Mesenchymal stem cell (in vitro differentiated cells and primary cell): ENCODE measurements at regions not wholly inside any gene's neighbourhood (a gene's known extent, or its start where the extent isn't known, plus 50 kb on each side); places are given as distances from the start of the nearest gene placed in this dataset.

ENCODE experiments used
- DNase-seq: peaks from one replicate; pipeline ENCODE4 v3.0.0-alpha.2; 2013
- H2AFZ ChIP-seq: one replicate; pipeline ENCODE4 v1.6.1; 2013; ENCODE audit warnings: low read depth, mild to moderate bottlenecking, control low read depth, inconsistent platforms, low read length, moderate library complexity
- H2AK5ac ChIP-seq: 2 replicates; pipeline ENCODE4 v1.6.1; 2013; ENCODE audit warnings: low read length, moderate library complexity, mild to moderate bottlenecking, inconsistent platforms; ENCODE audit not compliant: severe bottlenecking
- H2BK120ac ChIP-seq: one replicate; pipeline ENCODE4 v1.6.1; 2013; ENCODE audit warnings: low read depth, mild to moderate bottlenecking, inconsistent platforms, low read length, moderate library complexity
- H2BK12ac ChIP-seq, 2 experiments: one replicate each; pipeline ENCODE4 v1.6.1; 2013; ENCODE audit warnings: inconsistent platforms in 2 of 2, low read length in 2 of 2, mild to moderate bottlenecking in 2 of 2, moderate library complexity in 2 of 2, control low read depth in 1 of 2
- H2BK15ac ChIP-seq: one replicate; pipeline ENCODE4 v1.6.1; 2013; ENCODE audit warnings: mild to moderate bottlenecking, low read depth, inconsistent platforms; ENCODE audit not compliant: poor library complexity, severe bottlenecking
- H2BK5ac ChIP-seq: 2 replicates; pipeline ENCODE4 v1.6.1; 2013; ENCODE audit warnings: low read depth, mild to moderate bottlenecking, low read length, control low read depth, inconsistent platforms; ENCODE audit not compliant: poor library complexity, severe bottlenecking
- H3K14ac ChIP-seq, 2 experiments: one replicate each; pipeline ENCODE4 v1.6.1; 2013; ENCODE audit warnings: inconsistent platforms in 2 of 2, low read length in 2 of 2, control low read depth in 1 of 2, mild to moderate bottlenecking in 1 of 2, moderate library complexity in 1 of 2
- H3K18ac ChIP-seq, 2 experiments: one replicate each; pipeline ENCODE4 v1.6.1; 2013; ENCODE audit warnings: inconsistent platforms in 2 of 2, low read length in 2 of 2, control low read depth in 1 of 2, low read depth in 1 of 2, mild to moderate bottlenecking in 1 of 2
- H3K23ac ChIP-seq, 2 experiments: one replicate each; pipeline ENCODE4 v1.6.1; 2013; ENCODE audit warnings: inconsistent platforms in 2 of 2, low read length in 2 of 2, mild to moderate bottlenecking in 2 of 2, moderate library complexity in 2 of 2, control low read depth in 1 of 2
- H3K27ac ChIP-seq: 2 replicates; pipeline ENCODE4 v1.5.1; 2013; ENCODE audit warnings: mild to moderate bottlenecking, moderate library complexity, low read length, control low read depth, inconsistent platforms; ENCODE audit not compliant: poor library complexity, severe bottlenecking
- H3K27me3 ChIP-seq, 2 experiments: 2 replicates each; pipeline versions ENCODE4 v1.6.1 to v1.7.0; 2013; ENCODE audit warnings: low read length in 2 of 2, mild to moderate bottlenecking in 2 of 2, moderate library complexity in 2 of 2, control low read depth in 1 of 2, inconsistent platforms in 1 of 2; ENCODE audit not compliant: control insufficient read depth in 1 of 2, insufficient read depth in 1 of 2
- H3K36me3 ChIP-seq, 2 experiments: 2 replicates each; pipeline versions ENCODE4 v1.6.1 to v1.7.0; 2013; ENCODE audit warnings: low read length in 2 of 2, control low read depth in 1 of 2, inconsistent platforms in 1 of 2, low read depth in 1 of 2, mild to moderate bottlenecking in 1 of 2; ENCODE audit not compliant: insufficient read depth in 2 of 2, control insufficient read depth in 1 of 2
- H3K4ac ChIP-seq, 2 experiments: one replicate each; pipeline ENCODE4 v1.6.1; 2013; ENCODE audit warnings: inconsistent platforms in 2 of 2, low read length in 2 of 2, mild to moderate bottlenecking in 2 of 2, moderate library complexity in 2 of 2, control low read depth in 1 of 2, low read depth in 1 of 2
- H3K4me1 ChIP-seq: 2 replicates; pipeline ENCODE4 v1.6.1; 2013; ENCODE audit warnings: low read depth, low read length, control low read depth; ENCODE audit not compliant: control insufficient read depth, insufficient read depth
- H3K4me2 ChIP-seq: 2 replicates; pipeline ENCODE4 v1.6.1; 2013; ENCODE audit warnings: low read length, mild to moderate bottlenecking, inconsistent platforms; ENCODE audit not compliant: poor library complexity, severe bottlenecking
- H3K4me3 ChIP-seq, 2 experiments: 2 replicates each; pipeline versions ENCODE4 v1.5.1 to v1.7.0; 2013; ENCODE audit warnings: low read length in 2 of 2, mild to moderate bottlenecking in 2 of 2, control low read depth in 1 of 2, low read depth in 1 of 2; ENCODE audit not compliant: insufficient read depth in 1 of 2
- H3K79me1 ChIP-seq: replicated peaks from 2 replicates; pipeline ENCODE4 v1.6.1; 2013; ENCODE audit warnings: mild to moderate bottlenecking, control low read depth, low read length, inconsistent platforms; ENCODE audit not compliant: poor library complexity, severe bottlenecking
- H3K9ac ChIP-seq: 2 replicates; pipeline ENCODE4 v1.7.0; 2013; ENCODE audit warnings: mild to moderate bottlenecking, low read length, moderate library complexity
- H3K9me3 ChIP-seq: 2 replicates; pipeline ENCODE4 v1.7.0; 2013; ENCODE audit warnings: mild to moderate bottlenecking, low read length; ENCODE audit not compliant: control insufficient read depth
- H4K8ac ChIP-seq: one replicate; pipeline ENCODE4 v1.6.1; 2013; ENCODE audit warnings: inconsistent platforms, mild to moderate bottlenecking, low read length, moderate library complexity
- H4K91ac ChIP-seq: one replicate; pipeline ENCODE4 v1.6.1; 2013; ENCODE audit warnings: mild to moderate bottlenecking, low read length, inconsistent platforms
- WGBS: methylation state at CpG from one replicate; pipeline ENCODE4 v1.1.7; 2013; ENCODE audit warnings: mixed read lengths; 5-methylcytosine and 5-hydroxymethylcytosine counted together

DNA sequence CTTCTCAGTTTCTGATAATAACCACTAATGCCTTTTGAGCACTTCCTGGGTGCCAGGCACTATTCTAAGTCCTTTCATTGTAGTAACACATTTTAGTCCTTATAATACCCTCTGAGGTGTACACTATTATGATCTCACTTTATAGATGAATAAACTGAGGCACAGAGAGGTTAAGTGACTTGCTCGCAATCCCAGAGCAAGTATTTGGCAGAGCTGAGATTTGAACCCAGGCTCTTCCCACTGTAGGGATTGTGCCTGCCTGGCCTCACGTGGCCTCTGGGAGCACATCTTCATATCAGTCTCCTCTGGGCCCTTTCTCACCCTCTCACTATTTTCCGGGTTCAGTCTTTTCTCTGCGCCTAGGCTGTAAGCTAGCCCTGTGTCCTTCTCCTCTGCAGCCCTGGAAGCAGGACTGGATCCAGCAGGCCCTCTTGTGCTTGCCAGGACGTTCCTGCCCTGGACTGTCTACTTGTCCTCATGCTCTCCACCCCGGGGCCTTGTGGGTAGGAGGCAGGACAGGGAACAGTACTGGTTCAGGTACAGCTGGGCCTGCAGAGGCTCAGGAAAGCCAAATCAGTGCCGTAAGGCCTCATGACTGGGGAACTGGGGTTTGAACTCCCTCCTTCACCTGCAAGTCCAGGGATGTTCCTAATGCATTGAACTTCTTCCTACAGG is 139.6 kb downstream of the VEGFA start:
- H3K36me3 ChIP-seq = no peaks in the 10 kb centered on the region
- H2BK15ac ChIP-seq = no peak overlapping the region
- H3K27ac ChIP-seq = no peak overlapping the region
- H2AK5ac ChIP-seq = no peak overlapping the region
- peak overlapping the region; percentile 15 for H4K91ac ChIP-seq
- H2BK120ac ChIP-seq = no peak overlapping the region
- H3K79me1 ChIP-seq = no peaks in the 10 kb centered on the region
- peak overlapping the region; percentile 76 for H4K8ac ChIP-seq
- H3K4me2 ChIP-seq = no peak overlapping the region
- H3K27me3 ChIP-seq = peaks cover 0 to 9% of the 10 kb centered on the region in 2 experiments
- no peak overlapping the region for H3K18ac ChIP-seq
- H3K9ac ChIP-seq = no peak overlapping the region
- no peak overlapping the region for H2BK5ac ChIP-seq
- peaks cover 29% of the 10 kb centered on the region for H3K4me1 ChIP-seq
- peak overlapping the region in 1 of 2 experiments; percentile 84 for H3K4ac ChIP-seq
- H3K23ac ChIP-seq = no peak overlapping the region
- H2BK12ac ChIP-seq = peak overlapping the region in 1 of 2 experiments; percentile 75
- H2AFZ ChIP-seq = no peak overlapping the region
- 90% methylated on average over 7 of the region's 7 CpGs for WGBS
- DNase-seq = no peak
- H3K4me3 ChIP-seq = no peak overlapping the region
- no peaks in the 10 kb centered on the region for H3K9me3 ChIP-seq
- H3K14ac ChIP-seq = peak overlapping the region in 1 of 2 experiments; percentile 44

DNA sequence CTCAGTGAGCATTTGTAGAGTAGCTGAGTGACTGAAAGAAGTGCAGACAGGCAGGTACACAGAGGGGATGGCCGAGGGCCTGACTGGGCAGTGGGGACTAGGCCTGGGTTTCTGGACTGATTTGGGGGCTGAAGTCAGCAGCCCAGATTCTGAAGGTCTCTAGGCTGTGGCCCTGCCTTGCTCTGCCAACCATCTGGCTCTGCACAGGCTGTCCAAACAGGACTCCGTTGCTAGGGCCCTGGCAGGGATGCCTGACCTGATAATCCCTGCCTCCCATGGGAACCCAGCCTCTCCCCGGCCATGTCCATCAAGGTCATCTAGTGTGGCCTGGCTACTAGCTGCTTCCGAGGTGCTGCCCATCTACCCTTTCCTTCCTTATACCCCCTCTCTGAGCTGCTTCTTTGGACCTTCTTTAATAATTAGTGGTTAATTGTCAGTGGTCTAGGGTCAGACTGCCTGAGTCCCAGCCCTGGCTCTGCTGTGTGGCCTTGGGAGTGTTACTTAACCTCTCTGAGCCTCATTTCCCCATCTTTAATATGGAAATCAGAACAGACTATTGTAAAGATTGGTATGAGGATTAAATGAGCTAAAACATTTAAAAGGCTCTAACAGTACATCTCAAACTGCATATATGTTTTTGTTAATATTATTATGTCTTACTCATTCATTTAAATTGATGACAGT is 137.9 kb downstream of the VEGFA start:
- H2BK15ac ChIP-seq = no peak overlapping the region

DNA sequence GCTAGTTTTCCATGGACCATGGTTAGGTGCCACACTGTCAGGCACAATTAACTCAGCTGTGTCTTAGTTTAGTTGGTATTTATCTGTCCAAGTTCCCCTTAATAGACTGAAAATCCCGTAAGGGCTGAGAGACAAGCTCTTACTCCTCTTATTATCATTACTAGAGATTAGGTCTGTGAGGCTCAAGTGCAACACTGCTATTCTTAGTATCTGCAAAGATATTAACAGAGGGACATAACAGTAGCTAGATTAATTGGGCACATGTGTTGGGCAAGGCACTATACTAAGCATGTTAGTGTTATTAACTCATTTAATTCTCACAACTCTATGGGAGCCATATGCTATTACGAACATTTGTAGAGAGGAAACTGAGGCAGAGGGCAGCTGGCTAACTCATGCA is 137.3 kb downstream of the VEGFA start:
- H2BK12ac ChIP-seq = no peak overlapping the region

More for the DNA sequence above, 137.9 kb downstream of the VEGFA start:
- H2AK5ac ChIP-seq = no peak overlapping the region
- DNase-seq = no peak
- WGBS = 86% methylated on average over 3 of the region's 4 CpGs
- H3K27ac ChIP-seq = no peak overlapping the region
- no peak overlapping the region for H3K4me3 ChIP-seq
- H3K4me1 ChIP-seq = peaks cover 14% of the 10 kb centered on the region
- peak overlapping the region; percentile 55 for H4K8ac ChIP-seq
- no peak overlapping the region for H3K14ac ChIP-seq
- no peak overlapping the region for H3K4me2 ChIP-seq
- no peak overlapping the region for H2BK5ac ChIP-seq
- no peak overlapping the region for H2AFZ ChIP-seq
- peak overlapping the region in 1 of 2 experiments; percentile 15 for H2BK12ac ChIP-seq
- no peak overlapping the region for H3K4ac ChIP-seq
- H3K18ac ChIP-seq = no peak overlapping the region
- H2BK120ac ChIP-seq = no peak overlapping the region
- no peaks in the 10 kb centered on the region for H3K9me3 ChIP-seq
- no peak overlapping the region for H3K9ac ChIP-seq
- H4K91ac ChIP-seq = no peak overlapping the region
- no peaks in the 10 kb centered on the region for H3K36me3 ChIP-seq
- no peak overlapping the region for H3K23ac ChIP-seq
- H3K79me1 ChIP-seq = no peaks in the 10 kb centered on the region
- peaks cover 0 to 9% of the 10 kb centered on the region in 2 experiments for H3K27me3 ChIP-seq

DNA sequence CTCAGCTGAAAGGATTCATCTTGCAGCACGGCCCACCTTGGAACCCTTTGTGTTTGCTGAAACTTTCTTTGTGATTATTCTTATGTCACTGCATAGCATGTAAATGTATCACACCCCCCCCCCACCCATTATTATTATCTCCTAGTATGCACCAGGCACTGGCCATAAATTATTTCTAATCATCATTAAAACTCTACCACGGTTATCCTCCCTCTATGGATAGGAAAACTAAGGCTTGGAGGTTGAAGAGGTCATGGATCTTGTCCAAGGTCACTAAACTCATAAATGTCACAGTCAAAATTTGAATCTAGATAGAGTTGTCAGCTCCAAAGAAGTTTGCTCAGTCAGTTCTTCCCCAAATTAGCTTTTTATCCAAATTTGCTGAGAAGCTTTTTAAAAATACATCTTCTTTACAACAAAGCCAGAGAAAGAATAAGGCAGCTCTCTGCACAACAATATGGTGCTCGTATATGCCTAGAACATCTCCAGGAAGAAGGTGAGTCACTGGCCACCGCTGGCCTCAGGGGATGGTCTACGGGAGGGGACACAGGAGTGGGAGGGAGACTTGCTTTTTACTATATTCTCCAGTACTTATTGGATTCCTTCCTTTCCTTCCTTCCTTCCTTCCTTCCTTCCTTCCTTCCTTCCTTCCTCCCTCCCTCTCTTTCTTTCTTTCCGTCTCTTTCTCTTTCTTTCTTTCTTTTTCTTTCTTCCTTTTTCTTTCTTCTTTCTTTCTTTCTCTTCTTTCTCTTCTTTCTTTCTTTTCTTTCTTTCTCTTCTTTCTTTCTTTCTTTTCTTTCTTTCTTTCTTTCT is 134.5 kb downstream of the VEGFA start:
- 83% methylated on average over 4 of the region's 6 CpGs for WGBS
- H3K9me3 ChIP-seq = no peaks in the 10 kb centered on the region
- H3K36me3 ChIP-seq = no peaks in the 10 kb centered on the region
- no peak overlapping the region for H3K27ac ChIP-seq
- H2AFZ ChIP-seq = no peak overlapping the region
- no peak overlapping the region for H3K9ac ChIP-seq
- DNase-seq = no peak
- no peak overlapping the region for H4K8ac ChIP-seq
- H3K4me1 ChIP-seq = peaks cover 1% of the 10 kb centered on the region
- no peak overlapping the region for H3K14ac ChIP-seq
- no peaks in the 10 kb centered on the region for H3K79me1 ChIP-seq
- H2BK5ac ChIP-seq = no peak overlapping the region
- peaks cover 0 to 9% of the 10 kb centered on the region in 2 experiments for H3K27me3 ChIP-seq
- H2BK15ac ChIP-seq = no peak overlapping the region
- no peak overlapping the region for H3K4me2 ChIP-seq
- no peak overlapping the region for H3K18ac ChIP-seq
- no peak overlapping the region for H3K23ac ChIP-seq
- H3K4ac ChIP-seq = no peak overlapping the region
- no peak overlapping the region for H2AK5ac ChIP-seq
- H4K91ac ChIP-seq = no peak overlapping the region
- H2BK12ac ChIP-seq = no peak overlapping the region
- H3K4me3 ChIP-seq = no peak overlapping the region
- H2BK120ac ChIP-seq = no peak overlapping the region

More for the DNA sequence above, 137.3 kb downstream of the VEGFA start:
- no peak overlapping the region for H3K14ac ChIP-seq
- H3K79me1 ChIP-seq = no peaks in the 10 kb centered on the region
- H3K4me2 ChIP-seq = no peak overlapping the region
- no peak overlapping the region for H3K23ac ChIP-seq
- peaks cover 0 to 9% of the 10 kb centered on the region in 2 experiments for H3K27me3 ChIP-seq
- H4K91ac ChIP-seq = no peak overlapping the region
- no peak overlapping the region for H3K4ac ChIP-seq
- no peak overlapping the region for H2BK5ac ChIP-seq
- H2AFZ ChIP-seq = no peak overlapping the region
- H2BK120ac ChIP-seq = no peak overlapping the region
- H3K36me3 ChIP-seq = no peaks in the 10 kb centered on the region
- no peak overlapping the region for H3K27ac ChIP-seq
- 100% methylated on average over 1 of the region's 2 CpGs for WGBS
- H3K9ac ChIP-seq = no peak overlapping the region
- H2AK5ac ChIP-seq = no peak overlapping the region
- DNase-seq = no peak
- H3K4me3 ChIP-seq = no peak overlapping the region
- H3K4me1 ChIP-seq = peaks cover 11% of the 10 kb centered on the region
- H3K9me3 ChIP-seq = no peaks in the 10 kb centered on the region
- H3K18ac ChIP-seq = no peak overlapping the region
- no peak overlapping the region for H4K8ac ChIP-seq
- H2BK15ac ChIP-seq = no peak overlapping the region
